ENCODE measurements at regions not wholly inside any gene's neighbourhood (a gene's known extent, or its start where the extent isn't known, plus 50 kb on each side); places are given as distances from the start of the nearest gene placed in this dataset.

- TF ChIP-seq CTCF (IDR thresholded peaks at IDR 0.05; ENCODE audit: borderline replicate concordance, insufficient read depth, low read depth, low read length) = no peak
- H3K4me3 ChIP-seq (ENCODE audit: low read depth, low read length) = no peak overlapping the region
These were observed 141.2 kb upstream of the VLDLR start for GRCh38 chr9:2480255-2480837.

GRCh38 chr9:2481216-2481615 lies 140.4 kb upstream of the VLDLR start:
- no peak for TF ChIP-seq CTCF (IDR thresholded peaks at IDR 0.05; ENCODE audit: borderline replicate concordance, insufficient read depth, low read depth, low read length)
- H3K4me3 ChIP-seq (ENCODE audit: low read depth, low read length) = no peak overlapping the region

GRCh38 chr9:2486988-2487387 lies 134.6 kb upstream of the VLDLR start:
- no peak overlapping the region for H3K4me3 ChIP-seq (ENCODE audit: low read depth, low read length)
- no peak for TF ChIP-seq CTCF (IDR thresholded peaks at IDR 0.05; ENCODE audit: borderline replicate concordance, insufficient read depth, low read depth, low read length)

- no peak for TF ChIP-seq CTCF (IDR thresholded peaks at IDR 0.05; ENCODE audit: borderline replicate concordance, insufficient read depth, low read depth, low read length)
- no peak overlapping the region for H3K4me3 ChIP-seq (ENCODE audit: low read depth, low read length)
These were observed 131.7 kb upstream of the VLDLR start for GRCh38 chr9:2489838-2490314.

GRCh38 chr9:2492161-2492560 lies 129.4 kb upstream of the VLDLR start:
- no peak for TF ChIP-seq CTCF (IDR thresholded peaks at IDR 0.05; ENCODE audit: borderline replicate concordance, insufficient read depth, low read depth, low read length)
- H3K4me3 ChIP-seq (ENCODE audit: low read depth, low read length) = no peak overlapping the region

- TF ChIP-seq CTCF (IDR thresholded peaks at IDR 0.05; ENCODE audit: borderline replicate concordance, insufficient read depth, low read depth, low read length) = no peak
- no peak overlapping the region for H3K4me3 ChIP-seq (ENCODE audit: low read depth, low read length)
These were observed 128.5 kb upstream of the VLDLR start for GRCh38 chr9:2493109-2493508.

- no peak overlapping the region for H3K4me3 ChIP-seq (ENCODE audit: low read depth, low read length)
- TF ChIP-seq CTCF (IDR thresholded peaks at IDR 0.05; ENCODE audit: borderline replicate concordance, insufficient read depth, low read depth, low read length) = no peak
These were observed 128.1 kb upstream of the VLDLR start for GRCh38 chr9:2493529-2493928.
